Esophagus muscularis mucosa (tissue), 4 donors: ENCODE measurements at regions not wholly inside any gene's neighbourhood (a gene's known extent, or its start where the extent isn't known, plus 50 kb on each side); places are given as distances from the start of the nearest gene placed in this dataset.

Experiments used
- DNase-seq: peaks from one replicate; pipeline ENCODE4 v3.0.0-alpha.2; 2017; ENCODE audit errors: extremely low spot score
- H3K27ac ChIP-seq, 4 donors: fragments of 200-600 bp; sonication (generic); replicated peaks in 1 of 4; 1 replicate in 3 of 4; 2 replicates in 1 of 4; pipeline ENCODE4 v1.5.1; 2016 to 2019; ENCODE audit warnings: mild to moderate bottlenecking in 1 of 4
- H3K27me3 ChIP-seq, 4 donors: fragments of 200-600 bp; sonication (generic); one replicate each; pipeline versions ENCODE4 v1.5.1 to v1.6.0; 2016 to 2019
- H3K36me3 ChIP-seq, 4 donors: fragments of 200-600 bp; sonication (generic); one replicate each; pipeline ENCODE4 v1.5.1; 2016 to 2019
- H3K4me1 ChIP-seq, 4 donors: fragments of 200-600 bp; sonication (generic); one replicate each; pipeline ENCODE4 v1.5.1; 2016 to 2019
- H3K4me3 ChIP-seq, 4 donors: fragments of 200-600 bp; sonication (generic); 1 replicate in 2 of 4; 2 replicates in 2 of 4; pipeline ENCODE4 v1.5.1; 2016 to 2019; ENCODE audit warnings: mild to moderate bottlenecking in 4 of 4, moderate library complexity in 1 of 4
- H3K9me3 ChIP-seq, 4 donors: fragments of 200-600 bp; sonication (generic); 1 replicate in 3 of 4; 2 replicates in 1 of 4; pipeline ENCODE4 v1.5.1; 2016 to 2019
- EP300 ChIP-seq: sonication (generic); formaldehyde crosslinking; IDR thresholded peaks from one replicate; pipeline ENCODE4 v1.6.1; 2017; ENCODE audit warnings: antibody characterized with exemption
- POLR2A ChIP-seq: fragments of 450-650 bp; IDR thresholded peaks from one replicate; pipeline ENCODE4 v1.6.1; 2017; ENCODE audit warnings: antibody characterized with exemption, moderate library complexity, mild to moderate bottlenecking, low read depth
- POLR2AphosphoS5 ChIP-seq, 2 donors: sonication (generic); formaldehyde crosslinking; IDR thresholded peaks; one replicate each; pipeline ENCODE4 v1.6.1; 2017; ENCODE audit warnings: antibody characterized with exemption in 2 of 2
- WGBS: methylation state at CpG from one replicate; pipeline ENCODE4 v1.1.5; 2018; 5-methylcytosine and 5-hydroxymethylcytosine counted together
- intact Hi-C: fragments of 100-400 bp; cut with DNase I; formaldehyde crosslinking; loops from one replicate; pipeline ENCODE4 v1.15.1; 2023
- TF ChIP-seq, protein P1 (sequence below), 3 experiments: fragments of 200-600 bp in 2 of 3; fragments of 450-650 bp in 1 of 3; sonication (generic) in 2 of 3; IDR thresholded peaks; one replicate each; pipeline ENCODE4 v1.5.1; 2017 to 2019; ENCODE audit warnings: antibody characterized with exemption in 3 of 3, mild to moderate bottlenecking in 2 of 3, moderate library complexity in 1 of 3

DNA sequence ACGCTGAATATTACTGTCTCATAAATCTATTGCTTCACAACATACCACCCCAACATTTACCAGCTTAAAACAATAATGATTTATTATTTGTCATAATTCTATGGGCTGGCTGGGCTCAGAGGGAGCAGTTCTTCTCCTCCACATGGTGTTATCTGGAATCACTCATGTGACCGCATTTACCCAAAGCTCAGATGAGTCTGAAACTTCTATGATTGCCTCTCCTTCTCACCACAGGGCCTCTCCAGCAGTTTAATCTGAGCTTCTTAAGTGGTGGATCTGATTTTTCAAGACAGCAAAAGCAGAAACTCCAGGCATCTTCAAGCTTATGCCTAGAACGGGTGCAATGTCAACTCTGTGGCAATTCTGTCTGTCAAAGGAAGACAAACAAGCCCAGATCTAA is 210.3 kb upstream of the ADRA1B start:
- Histone ChIP-seq H3K36me3 (no peaks in the 10 kb centered on the region), H3K4me1 (no peaks in the 10 kb centered on the region), H3K27me3 (no peaks in the 10 kb centered on the region), H3K9me3 (peaks cover 0 to 7% (median 0%) of the 10 kb centered on the region in 4 donors), H3K4me3 (no peak overlapping the region), H3K27ac (no peak overlapping the region)
- TF ChIP-seq, protein P1, sequence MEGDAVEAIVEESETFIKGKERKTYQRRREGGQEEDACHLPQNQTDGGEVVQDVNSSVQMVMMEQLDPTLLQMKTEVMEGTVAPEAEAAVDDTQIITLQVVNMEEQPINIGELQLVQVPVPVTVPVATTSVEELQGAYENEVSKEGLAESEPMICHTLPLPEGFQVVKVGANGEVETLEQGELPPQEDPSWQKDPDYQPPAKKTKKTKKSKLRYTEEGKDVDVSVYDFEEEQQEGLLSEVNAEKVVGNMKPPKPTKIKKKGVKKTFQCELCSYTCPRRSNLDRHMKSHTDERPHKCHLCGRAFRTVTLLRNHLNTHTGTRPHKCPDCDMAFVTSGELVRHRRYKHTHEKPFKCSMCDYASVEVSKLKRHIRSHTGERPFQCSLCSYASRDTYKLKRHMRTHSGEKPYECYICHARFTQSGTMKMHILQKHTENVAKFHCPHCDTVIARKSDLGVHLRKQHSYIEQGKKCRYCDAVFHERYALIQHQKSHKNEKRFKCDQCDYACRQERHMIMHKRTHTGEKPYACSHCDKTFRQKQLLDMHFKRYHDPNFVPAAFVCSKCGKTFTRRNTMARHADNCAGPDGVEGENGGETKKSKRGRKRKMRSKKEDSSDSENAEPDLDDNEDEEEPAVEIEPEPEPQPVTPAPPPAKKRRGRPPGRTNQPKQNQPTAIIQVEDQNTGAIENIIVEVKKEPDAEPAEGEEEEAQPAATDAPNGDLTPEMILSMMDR (IDR thresholded peaks at IDR 0.05), result no peak
- TF ChIP-seq POLR2A, result no peak
- WGBS, result 89% methylated on average over 3 of the region's 3 CpGs
- peak; percentile 66 for DNase-seq
- intact Hi-C loops, result no loop called here

GRCh38 chr5:159708090-159708489 is 208.2 kb upstream of the ADRA1B start:
- Histone ChIP-seq H3K27ac (no peak overlapping the region), H3K9me3 (peaks cover 0 to 7% (median 0%) of the 10 kb centered on the region in 4 donors), H3K27me3 (no peaks in the 10 kb centered on the region), H3K4me3 (no peak overlapping the region), H3K4me1 (no peaks in the 10 kb centered on the region), H3K36me3 (no peaks in the 10 kb centered on the region)
- no peak for DNase-seq
- intact Hi-C loops, result no loop called here
- WGBS, result 75% methylated on average over 3 of the region's 3 CpGs
- TF ChIP-seq POLR2AphosphoS5 (IDR thresholded peaks at IDR 0.05), result no peak
- no peak for TF ChIP-seq EP300
- TF ChIP-seq POLR2A, result no peak
- TF ChIP-seq, protein P1 (IDR thresholded peaks at IDR 0.05), result no peak

- Histone ChIP-seq H3K4me3 (no peak overlapping the region), H3K27ac (no peak overlapping the region), H3K4me1 (no peaks in the 10 kb centered on the region), H3K27me3 (no peaks in the 10 kb centered on the region), H3K9me3 (peaks cover 0 to 5% (median 0%) of the 10 kb centered on the region in 4 donors), H3K36me3 (no peaks in the 10 kb centered on the region)
- WGBS, result 28% methylated on average over 5 of the region's 5 CpGs
- no peak for TF ChIP-seq POLR2A
- TF ChIP-seq, protein P1 (IDR thresholded peaks at IDR 0.05), result no peak
- TF ChIP-seq POLR2AphosphoS5 (IDR thresholded peaks at IDR 0.05), result no peak
- TF ChIP-seq EP300, result no peak
- intact Hi-C loops, result no loop called here
- no peak for DNase-seq
Measured at GRCh38 chr5:159712672-159713071, 203.6 kb upstream of the ADRA1B start.

GRCh38 chr5:159713254-159713653 is 203.0 kb upstream of the ADRA1B start:
- H3K4me1 ChIP-seq, result no peaks in the 10 kb centered on the region
- no peaks in the 10 kb centered on the region for H3K27me3 ChIP-seq
- no peak overlapping the region for H3K4me3 ChIP-seq
- no peaks in the 10 kb centered on the region for H3K9me3 ChIP-seq
- TF ChIP-seq, protein P1 (IDR thresholded peaks at IDR 0.05), result no peak
- TF ChIP-seq POLR2A (no peak), EP300 (no peak)
- intact Hi-C loops, result no loop called here
- no peaks in the 10 kb centered on the region for H3K36me3 ChIP-seq
- H3K27ac ChIP-seq, result no peak overlapping the region
- DNase-seq, result no peak

GRCh38 chr5:159713773-159714172 is 202.5 kb upstream of the ADRA1B start:
- intact Hi-C loops, result no loop called here
- Histone ChIP-seq H3K9me3 (no peaks in the 10 kb centered on the region), H3K27ac (no peak overlapping the region), H3K36me3 (no peaks in the 10 kb centered on the region), H3K27me3 (no peaks in the 10 kb centered on the region), H3K4me3 (no peak overlapping the region), H3K4me1 (no peaks in the 10 kb centered on the region)
- 83% methylated on average over 2 of the region's 2 CpGs for WGBS
- DNase-seq, result no peak
- TF ChIP-seq POLR2A, result no peak
- TF ChIP-seq EP300, result no peak
- TF ChIP-seq POLR2AphosphoS5 (IDR thresholded peaks at IDR 0.05), result no peak
- TF ChIP-seq, protein P1 (IDR thresholded peaks at IDR 0.05), result no peak
